Limb (tissue), 2 donors: ENCODE measurements at regions not wholly inside any gene's neighbourhood (a gene's known extent, or its start where the extent isn't known, plus 50 kb on each side); places are given as distances from the start of the nearest gene placed in this dataset.
"Not testable (repeated sequence)": the region's sequence is repeated elsewhere in the genome, so short reads cannot be mapped to it uniquely, and the experiment has no call there.

Source experiments
- DNase-seq, 2 donors: peaks; one replicate each; pipeline ENCODE4 v3.0.0-alpha.2; 2016; ENCODE audit errors: extremely low spot score in 2 of 2

DNA sequence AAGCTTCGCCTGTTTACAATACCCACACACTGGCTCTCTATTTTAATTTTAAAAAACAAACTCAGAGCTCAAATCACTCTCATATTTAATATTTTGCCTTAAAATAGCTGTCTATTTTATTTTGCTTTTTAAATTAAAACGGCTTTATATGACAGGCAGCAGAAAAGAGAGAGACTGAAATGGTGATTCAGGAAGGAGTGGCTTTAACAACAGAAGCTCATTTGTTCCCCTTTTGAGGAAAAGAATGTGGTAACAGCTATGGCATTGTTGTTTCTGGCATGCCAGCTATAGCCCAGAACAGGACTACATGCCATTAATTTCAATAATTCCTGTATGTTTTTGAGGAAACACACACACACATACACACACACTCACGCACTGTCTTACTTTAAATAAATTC is 234.2 kb upstream of the PTBP2 start:
- no peak for DNase-seq

DNA sequence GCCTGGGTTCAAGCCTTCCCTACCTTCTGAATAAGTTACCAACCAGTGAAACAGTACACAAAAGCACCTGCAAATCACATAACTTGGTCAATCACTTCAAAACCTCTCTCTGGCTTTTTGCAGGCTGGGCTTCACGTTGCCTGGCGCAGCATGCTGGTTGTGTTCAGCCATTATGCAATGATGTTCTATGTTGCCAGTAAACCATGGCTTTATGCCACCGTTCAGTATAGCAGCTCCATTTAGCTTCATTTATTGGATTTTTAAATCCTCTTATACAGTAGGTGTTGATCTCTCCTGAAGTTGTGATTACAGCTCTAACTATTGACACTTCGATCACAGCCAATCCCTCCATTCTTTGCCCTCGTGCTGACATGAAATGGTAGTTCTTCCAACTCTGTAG is 233.6 kb upstream of the PTBP2 start:
- DNase-seq, result no peak

DNA sequence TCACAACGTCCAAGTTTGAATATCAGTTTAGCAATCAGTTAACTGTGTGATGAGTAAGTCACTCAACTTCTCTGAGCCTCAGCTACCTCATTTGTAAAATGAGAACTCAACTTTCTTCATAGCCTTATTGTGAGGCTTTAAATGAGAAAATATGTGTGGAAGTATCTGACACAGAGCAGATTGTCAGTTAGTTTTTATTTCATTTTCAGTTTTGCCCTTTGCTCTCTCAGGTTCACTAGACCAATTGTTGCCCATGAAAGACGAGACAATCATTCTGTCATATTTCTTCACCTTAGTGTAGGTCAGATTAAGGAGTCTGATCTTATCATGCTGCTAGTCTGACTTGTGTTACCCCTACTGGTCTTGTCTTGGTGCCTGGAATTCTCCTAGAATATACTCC is 232.8 kb upstream of the PTBP2 start:
- no peak for DNase-seq

DNA sequence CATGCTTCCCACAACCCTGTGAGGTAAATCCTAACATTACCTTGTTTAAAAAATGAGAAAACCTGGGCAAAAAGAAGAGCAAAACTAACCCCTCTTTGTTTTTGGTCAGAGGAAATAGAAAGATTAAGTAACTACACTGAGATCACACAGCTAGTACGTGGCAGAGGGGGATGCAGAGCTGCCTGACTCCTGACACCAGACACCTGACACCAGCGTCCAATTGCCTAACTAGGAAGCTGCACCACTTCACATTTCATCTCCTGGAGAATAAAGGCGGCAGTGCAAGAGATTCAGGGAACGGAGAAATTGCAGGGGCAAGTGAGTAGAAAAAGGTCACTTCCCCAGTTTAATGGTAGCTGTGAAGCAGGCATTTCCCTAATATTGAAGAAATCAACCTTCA is 229.3 kb upstream of the PTBP2 start:
- no peak for DNase-seq

DNA sequence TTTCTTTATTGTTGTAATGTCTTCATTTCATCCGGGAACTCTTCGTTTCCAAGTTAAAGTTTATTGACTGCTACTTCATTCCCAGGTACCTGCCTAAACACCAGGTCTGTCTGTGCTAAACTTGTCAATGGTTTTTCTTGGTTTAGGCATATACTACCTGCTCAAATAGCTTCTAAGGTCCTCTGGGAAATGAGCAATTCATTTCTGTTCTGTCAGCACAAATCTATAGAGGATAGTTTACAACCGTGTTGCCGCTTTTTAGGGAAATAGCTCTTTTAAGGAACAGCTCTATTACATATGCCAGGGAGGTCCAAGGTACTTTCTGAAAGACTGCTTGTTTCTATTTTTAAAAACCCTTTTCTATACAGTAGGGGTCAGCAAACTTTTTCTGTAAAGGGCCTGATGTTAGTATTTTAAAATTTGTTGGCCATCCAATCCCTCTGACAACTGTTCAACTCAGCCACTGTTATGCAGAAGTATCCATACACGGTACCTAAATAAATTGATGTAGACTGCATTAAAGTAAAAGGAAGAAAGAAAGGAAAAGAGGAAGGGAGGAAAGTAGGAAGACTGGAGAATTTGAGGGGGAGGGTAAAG is 222.7 kb upstream of the PTBP2 start:
- peak in 1 of 2 donors; percentile 54 for DNase-seq

DNA sequence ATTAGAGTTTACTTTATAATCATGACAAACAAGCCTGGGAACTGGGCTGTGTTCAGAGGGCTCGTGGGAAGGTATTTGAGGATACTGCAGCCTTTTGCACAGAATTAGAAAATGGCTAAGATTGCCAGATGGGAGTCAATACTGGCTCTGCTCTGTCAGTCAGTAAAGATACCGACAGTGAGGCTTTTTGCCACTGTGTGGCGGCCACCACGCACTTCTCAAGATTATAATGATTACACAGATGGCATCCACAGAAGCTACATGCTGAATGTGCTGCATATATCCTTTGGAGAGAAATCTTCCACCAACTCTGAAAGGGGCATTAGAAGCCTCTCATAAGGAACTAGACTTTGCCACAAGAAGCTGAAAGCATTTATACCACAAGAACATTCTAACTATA is 213.4 kb upstream of the PTBP2 start:
- DNase-seq, result no peak

DNA sequence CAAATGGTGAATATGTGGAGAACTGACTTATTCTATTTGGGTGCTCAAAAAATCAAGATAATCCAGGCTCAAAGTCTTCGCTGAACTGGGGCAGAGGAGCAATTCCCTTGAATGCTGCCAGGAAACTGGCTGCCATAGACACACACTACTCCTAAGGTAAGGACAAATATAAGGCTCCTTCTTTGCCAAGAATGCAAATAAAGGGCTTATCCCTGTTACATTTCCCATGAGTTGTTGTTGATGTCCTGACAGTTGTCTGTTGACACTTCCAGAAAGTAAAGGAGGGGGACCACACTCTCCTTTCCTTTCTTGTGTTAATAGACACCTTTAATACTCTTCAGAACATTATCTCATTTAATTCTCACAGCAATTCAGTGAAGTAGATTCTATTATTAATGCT is 212.2 kb upstream of the PTBP2 start:
- DNase-seq, result no peak

DNA sequence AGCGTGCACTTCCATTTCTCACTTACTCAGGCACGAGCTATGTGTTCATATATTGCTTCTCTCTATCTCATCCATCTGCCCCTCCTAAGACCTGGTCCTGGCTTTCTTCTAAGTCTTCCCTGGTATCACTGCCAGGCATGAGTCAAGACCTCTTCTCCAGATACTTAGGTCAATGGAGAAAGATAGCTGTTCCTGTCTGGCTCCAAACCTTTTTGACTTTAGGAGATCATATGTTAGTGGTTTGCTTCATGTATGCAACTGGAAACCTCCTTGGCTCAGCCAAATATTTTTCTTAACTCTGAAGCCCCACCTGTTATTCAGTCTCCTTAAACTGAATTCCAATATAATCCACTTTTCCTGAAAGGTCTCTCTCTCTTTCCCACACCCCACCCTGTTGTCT is 211.6 kb upstream of the PTBP2 start:
- DNase-seq, result peak in 1 of 2 donors; percentile 17

DNA sequence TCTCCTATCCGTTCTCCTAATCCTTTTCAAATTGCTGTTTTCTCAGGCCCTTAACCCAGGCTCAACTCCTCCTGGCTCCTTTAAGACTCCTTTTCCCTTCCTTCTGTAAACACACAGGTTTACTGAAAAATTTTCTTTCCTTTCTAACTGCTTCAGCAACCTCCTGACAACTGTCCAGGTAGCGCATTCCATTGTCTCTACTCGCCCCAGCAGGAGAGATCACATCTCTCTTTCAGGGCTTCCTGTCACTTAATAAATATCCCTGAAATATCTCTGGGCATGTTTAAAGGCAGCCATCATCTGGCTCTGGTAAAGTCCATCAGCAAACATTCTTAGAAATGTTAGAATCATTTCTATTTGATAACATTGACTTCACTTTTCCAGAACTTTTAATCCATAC is 211.2 kb upstream of the PTBP2 start:
- no peak for DNase-seq

DNA sequence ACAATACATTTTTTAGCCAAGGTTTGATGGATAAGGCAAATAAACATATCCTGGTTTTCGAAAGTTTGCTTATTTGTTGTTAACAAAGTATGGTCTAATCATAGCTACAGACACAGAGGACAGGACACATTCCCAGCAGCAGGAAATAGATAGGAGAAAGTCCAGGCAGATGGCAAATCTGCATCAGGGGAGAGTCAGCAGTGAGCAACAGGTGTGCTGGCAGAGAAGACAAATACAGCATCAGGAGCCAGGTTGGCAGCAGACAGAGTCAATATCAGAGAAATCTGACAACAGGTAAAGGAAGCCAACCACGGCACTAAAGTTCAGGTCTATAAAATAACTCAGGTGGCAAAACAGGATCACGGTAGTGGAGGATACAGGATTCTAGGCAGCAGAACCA is 210.7 kb upstream of the PTBP2 start:
- DNase-seq, result no peak

DNA sequence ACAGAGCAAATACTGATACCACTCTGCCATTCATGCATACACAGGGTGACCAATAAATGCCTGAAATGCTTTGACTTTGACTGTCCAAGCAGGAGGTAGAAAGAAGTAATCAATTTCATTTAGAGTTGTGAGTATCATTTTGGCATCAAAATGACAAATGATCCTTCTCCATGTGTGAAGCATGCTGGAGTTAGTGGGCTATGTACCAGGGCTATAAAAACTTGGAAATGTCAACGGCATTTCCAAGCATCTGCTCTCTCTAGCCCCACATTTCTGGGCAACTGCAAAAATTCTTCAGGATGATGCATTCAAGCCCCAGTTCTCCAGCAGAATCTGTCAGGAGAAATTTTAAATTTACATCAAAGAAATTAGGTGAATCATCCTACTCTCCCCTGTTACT is 208.4 kb upstream of the PTBP2 start:
- no peak for DNase-seq

DNA sequence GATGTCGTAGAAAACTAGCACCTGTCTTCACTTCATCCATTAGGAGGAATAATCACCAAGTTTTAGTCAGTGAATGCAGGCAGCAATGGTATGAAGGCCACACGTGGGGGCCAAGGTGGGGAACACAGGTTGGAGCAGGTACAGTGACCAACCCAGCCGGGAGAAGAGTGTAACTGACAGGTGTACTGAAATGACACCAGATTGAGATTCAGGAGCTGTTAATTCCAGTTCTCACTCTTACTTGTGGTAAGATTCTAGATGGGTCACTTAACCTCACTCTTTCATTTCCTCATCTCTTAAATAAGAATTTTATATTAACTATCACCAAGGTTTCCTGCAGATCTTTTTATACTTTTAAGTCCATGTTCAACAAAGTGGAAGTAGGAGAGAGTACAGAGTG is 206.2 kb upstream of the PTBP2 start:
- no peak for DNase-seq

DNA sequence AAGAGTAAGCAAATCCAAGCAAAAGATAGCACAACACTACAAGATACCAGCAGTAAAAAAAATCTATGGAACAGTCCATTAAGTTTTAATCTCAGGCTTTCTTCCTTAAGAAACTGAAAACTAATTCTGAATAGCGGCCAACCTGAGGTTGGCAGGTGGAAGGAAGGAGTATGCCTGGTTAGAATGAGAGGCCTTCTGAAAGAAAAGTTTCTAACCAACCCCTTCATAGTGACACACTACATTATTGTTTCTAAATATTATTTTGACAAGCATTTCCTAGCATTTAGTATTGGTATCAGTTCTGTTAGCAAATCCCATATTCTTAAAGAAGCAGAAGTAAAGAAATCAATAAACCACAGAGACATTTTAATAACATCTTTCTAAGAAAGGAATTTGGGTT is 205.7 kb upstream of the PTBP2 start:
- no peak for DNase-seq

DNA sequence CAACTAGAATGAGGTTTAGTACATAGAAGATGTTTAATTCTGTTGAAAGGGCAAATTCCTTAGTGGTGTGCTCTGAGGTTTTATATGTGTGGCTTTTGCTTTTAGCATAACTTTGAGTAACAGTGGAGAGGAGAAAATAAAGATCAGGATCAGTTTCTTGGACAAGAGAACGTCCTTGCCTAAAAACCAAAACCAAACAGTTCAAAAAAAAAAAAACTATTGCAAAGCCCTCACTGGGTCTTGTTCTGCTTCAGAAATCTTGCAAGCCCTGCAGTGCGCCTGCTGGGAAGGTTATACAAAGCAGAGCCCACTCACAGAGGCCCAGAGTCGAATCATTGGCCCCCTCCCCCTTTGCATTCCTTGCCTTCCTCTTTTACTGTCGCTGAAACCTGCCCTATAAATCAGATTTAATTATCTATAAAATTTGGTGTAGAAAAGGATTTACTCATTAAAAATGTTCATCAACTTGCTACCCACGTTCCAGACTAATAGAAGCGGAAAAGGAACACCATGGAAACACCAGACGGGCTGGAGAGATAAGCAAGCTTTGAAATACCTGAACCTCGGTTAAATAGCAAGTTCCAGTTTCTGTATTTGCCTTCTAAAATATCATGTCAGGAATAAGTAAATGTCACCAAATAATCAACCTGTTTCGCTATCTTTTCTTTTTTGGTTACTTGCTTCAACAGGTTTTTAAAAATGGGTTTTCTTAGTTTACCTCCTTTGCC is 201.6 kb upstream of the PTBP2 start:
- DNase-seq, result no peak

DNA sequence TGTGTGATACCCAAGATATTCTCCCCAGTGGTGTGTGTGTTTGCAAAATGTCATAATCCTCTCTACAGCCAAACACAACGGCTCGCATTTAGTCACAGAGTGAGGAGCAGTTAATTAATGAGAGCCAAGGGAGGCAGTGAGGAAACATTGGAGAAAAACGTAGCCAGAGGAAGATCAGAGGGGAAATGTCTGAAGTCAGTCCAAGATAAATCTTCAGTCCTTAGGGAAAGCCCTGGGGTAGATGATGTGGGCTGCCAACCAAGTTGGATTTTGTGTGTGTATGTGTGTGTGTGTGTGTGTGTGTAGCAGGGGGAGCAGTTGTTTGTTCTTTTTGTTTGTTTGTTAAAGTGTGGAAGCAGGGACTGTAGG is 201.0 kb upstream of the PTBP2 start:
- DNase-seq, result peak in 1 of 2 donors; percentile 39

DNA sequence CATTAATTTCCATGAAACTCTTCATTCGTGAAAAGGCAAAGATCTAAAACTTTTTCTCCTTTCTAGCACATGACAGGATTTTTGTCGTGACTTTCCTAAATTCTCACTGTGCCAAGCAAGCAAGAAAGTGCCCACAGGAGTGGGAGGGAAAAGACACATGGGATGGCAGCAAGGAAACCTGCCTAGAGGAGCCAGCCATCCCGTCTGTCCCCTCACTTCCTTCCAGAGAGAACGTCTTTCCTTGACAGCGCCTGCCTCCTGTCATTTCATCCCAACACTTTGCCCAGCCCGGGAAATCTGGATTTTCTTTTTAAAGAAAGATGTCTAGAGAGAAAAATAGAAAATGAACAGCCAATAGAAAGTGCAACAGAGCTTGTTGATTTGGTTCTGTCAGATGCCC is 200.6 kb upstream of the PTBP2 start:
- no peak for DNase-seq

DNA sequence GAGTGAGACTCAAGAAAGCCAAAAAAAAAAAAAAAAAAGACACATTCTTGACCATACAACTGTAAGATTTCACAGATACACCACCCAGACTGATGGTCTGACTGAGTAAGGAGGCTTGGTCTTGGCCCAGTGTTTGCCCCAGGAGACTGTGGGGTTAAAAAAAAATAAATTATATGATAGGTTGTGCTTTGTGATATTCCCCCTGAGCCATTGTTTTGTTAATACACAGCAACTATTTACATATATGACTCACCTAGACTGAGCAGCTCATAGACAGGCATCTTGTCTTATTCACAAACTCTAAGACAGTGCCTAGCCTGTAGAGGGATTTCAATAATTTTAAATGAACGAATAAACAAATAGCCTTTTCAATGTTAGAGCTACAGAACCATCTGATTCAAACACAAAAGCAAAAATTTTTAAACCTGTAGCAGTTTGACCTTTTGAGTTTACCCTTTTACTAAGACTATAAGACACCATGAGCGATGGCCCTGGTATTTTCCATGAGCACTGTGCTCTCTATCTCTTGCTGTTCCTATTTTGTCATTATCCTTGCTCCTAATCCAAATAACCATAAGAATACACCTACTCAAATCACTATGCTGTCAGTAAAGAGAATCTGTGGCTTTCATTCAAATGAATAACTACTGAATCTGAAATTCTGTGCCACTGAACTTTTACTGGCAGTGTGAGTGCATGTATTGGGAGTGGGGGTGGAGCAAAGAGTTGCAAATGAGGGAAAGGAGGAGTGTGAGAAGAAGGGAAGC is 199.4 kb upstream of the PTBP2 start:
- DNase-seq, result no peak

DNA sequence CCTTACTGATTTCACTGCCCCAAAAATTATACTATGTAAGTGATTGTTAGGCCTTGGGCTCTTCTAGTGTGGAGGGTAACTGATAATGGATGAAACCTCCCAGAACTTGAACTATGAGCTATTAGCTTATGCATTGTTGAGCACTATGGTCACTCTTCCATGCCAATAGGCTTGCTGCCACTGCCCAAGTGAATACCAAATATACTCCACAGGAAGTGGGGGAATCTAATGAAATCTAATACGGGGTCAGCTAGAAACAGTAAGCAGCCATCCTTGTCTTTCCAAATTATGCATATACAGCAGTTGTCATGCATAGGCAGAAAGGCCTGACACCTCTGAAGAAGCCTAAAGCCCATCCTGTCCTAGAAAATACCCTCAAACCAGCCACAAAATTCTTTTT is 198.7 kb upstream of the PTBP2 start:
- DNase-seq, result no peak

DNA sequence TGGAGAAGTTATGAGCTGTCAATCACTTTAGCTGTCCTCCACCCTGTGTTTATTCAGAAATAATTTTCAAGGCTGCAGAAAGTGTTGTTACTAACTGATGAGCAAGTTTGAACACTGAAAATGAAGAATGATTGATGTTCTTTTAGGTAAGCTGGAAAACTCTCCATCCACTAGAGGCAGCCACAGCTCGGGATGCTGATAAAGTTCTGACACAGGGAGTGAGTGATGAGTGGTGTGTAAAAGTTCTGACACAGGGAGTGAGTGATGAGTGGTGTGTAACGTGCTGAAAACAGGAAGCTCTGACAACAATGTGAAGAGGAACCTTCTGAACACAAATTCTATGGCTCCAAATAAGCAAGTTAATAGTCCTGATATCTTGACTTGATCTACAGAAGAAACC is 197.5 kb upstream of the PTBP2 start:
- no peak for DNase-seq

DNA sequence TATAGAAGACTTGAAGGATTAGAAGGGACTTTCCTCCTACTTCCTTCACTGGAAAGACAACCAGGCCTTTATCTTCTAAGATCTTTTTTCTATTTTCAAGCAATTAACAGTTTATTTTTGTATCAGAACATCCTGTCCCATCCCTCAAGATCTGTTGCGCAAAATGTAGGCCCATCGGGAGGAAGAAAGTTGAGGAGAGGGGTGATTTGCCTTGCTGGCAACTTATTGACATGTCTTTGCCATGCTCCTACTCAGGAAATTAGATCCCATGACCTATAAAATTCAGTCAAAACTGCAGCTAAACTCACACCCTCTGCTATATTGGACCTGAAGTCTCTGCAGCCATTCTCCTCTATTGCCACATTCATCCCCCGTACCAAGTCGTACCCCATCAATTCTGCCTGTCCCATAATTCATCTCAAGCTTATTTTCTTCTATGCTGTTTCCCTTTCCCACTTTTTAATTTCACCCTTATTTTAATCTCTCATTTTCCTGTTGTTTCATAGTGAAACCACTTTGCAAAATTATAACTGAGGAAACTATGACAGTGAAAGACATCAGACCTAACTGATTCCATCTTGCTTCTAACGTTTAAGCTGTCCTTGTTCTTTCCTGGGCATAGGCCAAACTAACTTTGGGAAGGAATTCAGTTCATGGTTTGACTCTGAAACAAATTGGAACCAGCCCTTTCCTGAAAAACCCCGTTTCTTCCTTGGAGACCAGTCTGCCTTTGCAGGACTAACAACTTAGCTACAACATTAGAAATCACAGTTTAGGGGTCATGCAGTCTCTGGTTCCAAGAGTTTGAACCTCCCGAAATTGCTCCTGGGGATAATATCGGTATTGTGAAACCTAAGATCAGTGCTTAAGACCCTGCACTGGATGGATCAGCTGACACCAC is 195.7 kb upstream of the PTBP2 start:
- DNase-seq, result no peak

DNA sequence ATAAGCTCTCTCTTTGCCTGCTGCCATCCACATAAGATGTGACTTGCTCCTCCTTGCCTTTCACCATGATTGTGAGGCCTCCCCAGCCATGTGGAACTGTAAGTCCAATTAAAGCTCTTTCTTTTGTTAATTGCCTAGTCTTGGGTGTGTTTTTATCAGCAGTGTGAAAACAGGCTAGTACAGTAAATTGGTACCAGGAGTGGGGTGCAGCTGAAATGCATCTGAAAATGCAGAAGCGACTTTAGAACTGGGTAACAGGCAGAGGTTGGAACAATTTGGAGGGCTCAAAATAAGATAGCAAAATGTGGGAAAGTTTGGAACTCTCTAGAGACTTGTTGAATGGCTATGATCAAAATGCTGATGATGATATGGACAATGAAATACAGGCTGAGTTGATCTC is 192.9 kb upstream of the PTBP2 start:
- not testable (repeated sequence) for DNase-seq

DNA sequence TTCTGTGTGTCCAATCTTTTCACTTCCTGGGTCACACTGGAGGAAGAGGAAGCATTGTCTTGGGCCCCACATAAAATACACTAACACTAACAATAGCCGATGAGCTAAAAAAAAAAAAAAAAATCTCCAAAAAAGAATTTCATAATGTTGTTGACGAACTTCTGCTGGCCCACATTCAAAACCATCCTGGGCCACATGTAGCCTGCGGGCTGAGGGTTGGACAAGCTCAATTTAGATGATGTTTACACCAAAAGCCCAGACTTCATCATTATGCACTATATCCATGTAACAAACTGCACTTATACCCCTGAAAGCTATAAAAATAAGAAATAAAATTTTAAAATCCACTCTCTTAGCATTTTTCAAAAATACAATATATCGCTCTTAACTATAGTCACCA is 187.8 kb upstream of the PTBP2 start:
- no peak for DNase-seq
